K562 (cell line): ENCODE measurements at regions not wholly inside any gene's neighbourhood (a gene's known extent, or its start where the extent isn't known, plus 50 kb on each side); places are given as distances from the start of the nearest gene placed in this dataset.
"Not testable (repeated sequence)": the region's sequence is repeated elsewhere in the genome, so short reads cannot be mapped to it uniquely, and the experiment has no call there.

Source experiments
- ATAC-seq: fragments of 200-7000 bp; cut with Tn5 transposase; 3 replicates; pipeline ENCODE4 v1.9.1; 2020; ENCODE audit warnings: moderate library complexity
- BruUV-seq: library from RNA; stranded (reverse); fragments of 400-500 nt; replicated peaks from 2 replicates; lab custom pipeline; 2021; lab: Mats Ljungman, UMichigan
- CTCF ChIA-PET: fragments of 300-600 bp; formaldehyde crosslinking; extraction: SDS; loops from one replicate; lab custom pipeline; 2021; ENCODE audit warnings: low intra/inter-chr PET ratio; lab: Yijun Ruan, JAX
- POLR2A ChIA-PET: fragments of 300-600, 350-650 bp; sonication (Branson Sonifier 250); formaldehyde crosslinking; extraction: SDS; loops from one replicate; lab custom pipeline; 2021; ENCODE audit warnings: antibody characterized with exemption, inconsistent platforms; lab: Yijun Ruan, JAX
- DNase-seq, 4 experiments: peaks; one replicate each; pipeline versions ENCODE4 v3.0.0 to v3.0.0-alpha.2; 2011 to 2018; ENCODE audit warnings: low spot score in 3 of 4, mixed read lengths in 3 of 4; ENCODE audit errors: extremely low read depth in 1 of 4
- FAIRE-seq: peaks from 2 replicates; lab custom pipeline; 2011; peaks lifted over from hg19 to GRCh38; lab: Jason Lieb, UNC
- H2AFZ ChIP-seq: 2 replicates; pipeline ENCODE4 v1.6.0; 2011; ENCODE audit warnings: low read depth, low read length, control low read depth, inconsistent platforms
- H3K27ac ChIP-seq: fragments of 200-600 bp; 3 replicates; pipeline ENCODE4 v1.8.0; 2011; ENCODE audit warnings: low read depth, mild to moderate bottlenecking, control low read depth, inconsistent platforms, low read length, moderate library complexity, mixed read lengths; ENCODE audit errors: extremely low read depth
- H3K27me3 ChIP-seq, 2 experiments: fragments of 300-600 bp in 1 of 2; 2 replicates in 1 of 2; 3 replicates in 1 of 2; pipeline versions ENCODE4 v1.6.0 to v1.8.0; 2011; ENCODE audit warnings: inconsistent platforms in 2 of 2, low read length in 2 of 2, mild to moderate bottlenecking in 1 of 2, mixed read lengths in 1 of 2, moderate library complexity in 1 of 2; ENCODE audit not compliant: control insufficient read depth in 2 of 2, insufficient read depth in 2 of 2
- H3K36me3 ChIP-seq: fragments of 300-600 bp; 3 replicates; pipeline ENCODE4 v1.8.0; 2011; ENCODE audit warnings: mild to moderate bottlenecking, low read length, inconsistent platforms; ENCODE audit not compliant: control insufficient read depth, insufficient read depth
- H3K4me1 ChIP-seq, 2 experiments: fragments of 200-600 bp in 1 of 2; replicated peaks in 1 of 2; 2 replicates in 1 of 2; 3 replicates in 1 of 2; pipeline versions ENCODE4 v1.5.1 to v1.8.0; 2011; ENCODE audit warnings: inconsistent platforms in 2 of 2, low read length in 2 of 2, mild to moderate bottlenecking in 1 of 2, mixed read lengths in 1 of 2, moderate library complexity in 1 of 2; ENCODE audit not compliant: control insufficient read depth in 2 of 2, insufficient read depth in 2 of 2
- H3K4me2 ChIP-seq: 2 replicates; pipeline ENCODE4 v1.6.1; 2011; ENCODE audit warnings: low read length, control low read depth, inconsistent platforms, mixed read lengths; ENCODE audit not compliant: insufficient read depth
- H3K4me3 ChIP-seq: fragments of 200-600 bp; sonication (generic), shearing (Covaris generic); 2 replicates; pipeline ENCODE4 v1.5.1; 2016; ENCODE audit warnings: control low read depth, inconsistent platforms
- H3K79me2 ChIP-seq: fragments of 200-600 bp; 3 replicates; pipeline ENCODE4 v1.8.0; 2011; ENCODE audit warnings: low read length, inconsistent platforms; ENCODE audit not compliant: control insufficient read depth, insufficient read depth
- H3K9ac ChIP-seq, 2 experiments: 2 replicates each; pipeline versions ENCODE4 v1.6.0 to v1.6.1; 2011; ENCODE audit warnings: low read depth in 2 of 2, low read length in 2 of 2, control low read depth in 1 of 2, inconsistent platforms in 1 of 2, mild to moderate bottlenecking in 1 of 2, mixed read lengths in 1 of 2; ENCODE audit not compliant: insufficient read depth in 1 of 2
- H3K9me1 ChIP-seq: one replicate; pipeline ENCODE4 v1.6.0; 2011; ENCODE audit warnings: inconsistent platforms, mild to moderate bottlenecking, low read length, moderate library complexity; ENCODE audit not compliant: control insufficient read depth, insufficient read depth
- H3K9me3 ChIP-seq: replicated peaks from 2 replicates; pipeline ENCODE4 v1.5.1; 2011; ENCODE audit warnings: low read depth, low read length, inconsistent platforms; ENCODE audit not compliant: control insufficient read depth, insufficient read depth
- H4K20me1 ChIP-seq: replicated peaks from 2 replicates; pipeline ENCODE4 v1.6.1; 2011; ENCODE audit warnings: low read length, inconsistent platforms, mixed read lengths; ENCODE audit not compliant: control insufficient read depth, insufficient read depth
- ADNP ChIP-seq: fragments of 200-800 bp; sonication (Bioruptor generic); IDR thresholded peaks from 2 replicates; pipeline ENCODE4 v1.6.1; 2016; ENCODE audit warnings: missing genetic modification characterization, missing compliant biosample characterization
- CBX1 ChIP-seq: sonication (generic); IDR thresholded peaks from 2 replicates; pipeline ENCODE4 v1.6.1; 2016; ENCODE audit warnings: antibody characterized with exemption, low read depth, mild to moderate bottlenecking
- CBX5 ChIP-seq: IDR thresholded peaks from 2 replicates; pipeline ENCODE4 v1.6.1; 2014; ENCODE audit warnings: low read depth, borderline replicate concordance
- RBM14 ChIP-seq: fragments of 200-400 bp; formaldehyde crosslinking; IDR thresholded peaks from 2 replicates; pipeline ENCODE4 v1.6.1; 2018; ENCODE audit warnings: low read depth, mild to moderate bottlenecking, low read length, moderate library complexity, borderline replicate concordance; ENCODE audit not compliant: insufficient read depth
- ZKSCAN1 ChIP-seq: fragments of 150-350 bp; IDR thresholded peaks from 2 replicates; pipeline ENCODE4 v1.6.1; 2016; ENCODE audit warnings: low read depth, low read length
- ZNF644 ChIP-seq: fragments of 200-800 bp; sonication (Bioruptor generic); IDR thresholded peaks from 2 replicates; pipeline ENCODE4 v1.6.1; 2016; ENCODE audit warnings: low read depth, missing genetic modification characterization, missing compliant biosample characterization
- WGBS: fragments of 100-300 bp; shearing (Covaris generic); methylation state at CpG from one replicate; pipeline ENCODE4 v1.1.6; 2016; ENCODE audit warnings: low coverage, mixed read lengths; ENCODE audit not compliant: insufficient coverage; ENCODE audit errors: missing lambda C conversion rate; 5-methylcytosine and 5-hydroxymethylcytosine counted together
- in situ Hi-C: fragments of 300-500 bp; cut with MboI; formaldehyde crosslinking; loops from 4 replicates; pipeline ENCODE4 v1.15.0; 2018; ENCODE audit warnings: inconsistent platforms, mixed read lengths
- intact Hi-C: fragments of 100-400 bp; cut with micrococcal nuclease; formaldehyde crosslinking; loops from 2 replicates; pipeline ENCODE4 v1.14.2; 2022

GRCh38 chr2:242008908-242009307, 139.4 kb downstream of the RTP5 start:
- CTCF ChIA-PET, H3K27ac ChIP-seq, H2AFZ ChIP-seq, FAIRE-seq, BruUV-seq, H4K20me1 ChIP-seq, H3K9me1 ChIP-seq, H3K36me3 ChIP-seq, H3K4me3 ChIP-seq, H3K4me1 ChIP-seq, DNase-seq, H3K4me2 ChIP-seq, H3K9ac ChIP-seq, in situ Hi-C loops, POLR2A ChIA-PET, H3K9me3 ChIP-seq, H3K79me2 ChIP-seq, ATAC-seq, intact Hi-C loops: not testable (repeated sequence)
- H3K27me3 ChIP-seq, result peaks cover under 1 to 34% of the 10 kb centered on the region in 2 experiments; a peak in 3 of 5 replicates
- 90% methylated on average over 16 of the region's 24 CpGs for WGBS
- TF ChIP-seq ZNF644 (0 out of 2 replicates have a peak, but pooled peaks have one; percentile 32), CBX1 (peak; percentile 96; the same call in 1 of the 2 replicates), RBM14 (0 out of 2 replicates have a peak, but pooled peaks have one; percentile 80), ZKSCAN1 (peak; percentile 88; the same call in 1 of the 2 replicates), CBX5 (peak; percentile 84), ADNP (tag) (peak; percentile 58; the same call in 1 of the 2 replicates)

- TF ChIP-seq ZKSCAN1, result peak; percentile 85
- H3K9me1 ChIP-seq, H3K4me1 ChIP-seq, in situ Hi-C loops, H2AFZ ChIP-seq, DNase-seq, CTCF ChIA-PET, H3K9me3 ChIP-seq, POLR2A ChIA-PET, H3K4me2 ChIP-seq, H3K9ac ChIP-seq, BruUV-seq, H3K27ac ChIP-seq, FAIRE-seq, H3K4me3 ChIP-seq, H3K79me2 ChIP-seq, H3K36me3 ChIP-seq, ATAC-seq, H4K20me1 ChIP-seq, intact Hi-C loops: not testable (repeated sequence)
- 92% methylated on average over 9 of the region's 24 CpGs for WGBS
- H3K27me3 ChIP-seq, result peaks cover 2 to 25% of the 10 kb centered on the region in 2 experiments; a peak in 3 of 5 replicates
Measured at GRCh38 chr2:242009846-242010245, 140.3 kb downstream of the RTP5 start.
